Adipocyte (in vitro differentiated cells): ENCODE measurements at regions not wholly inside any gene's neighbourhood (a gene's known extent, or its start where the extent isn't known, plus 50 kb on each side); places are given as distances from the start of the nearest gene placed in this dataset.

Source experiments
- DNase-seq: peaks from one replicate; pipeline ENCODE4 v3.0.0-alpha.2; 2015; ENCODE audit warnings: low read depth
- H3K27me3 ChIP-seq: replicated peaks from 2 replicates; pipeline ENCODE4 v1.7.0; 2013; ENCODE audit warnings: mild to moderate bottlenecking, low read length, moderate library complexity; ENCODE audit not compliant: control insufficient read depth, insufficient read depth
- H3K36me3 ChIP-seq: 2 replicates; pipeline ENCODE4 v1.7.0; 2013; ENCODE audit warnings: low read length, mild to moderate bottlenecking, moderate library complexity; ENCODE audit not compliant: control insufficient read depth, insufficient read depth, severe bottlenecking
- H3K4me1 ChIP-seq: 2 replicates; pipeline ENCODE4 v1.7.0; 2013; ENCODE audit warnings: mild to moderate bottlenecking, low read length, moderate library complexity; ENCODE audit not compliant: control insufficient read depth, insufficient read depth
- H3K4me3 ChIP-seq: 2 replicates; pipeline ENCODE4 v1.7.0; 2013; ENCODE audit warnings: mild to moderate bottlenecking, low read length, moderate library complexity
- H3K9ac ChIP-seq: 2 replicates; pipeline ENCODE4 v1.7.0; 2013; ENCODE audit warnings: mild to moderate bottlenecking, low read length, moderate library complexity
- H3K9me3 ChIP-seq: 2 replicates; pipeline ENCODE4 v1.7.0; 2013; ENCODE audit warnings: mild to moderate bottlenecking, low read length, moderate library complexity; ENCODE audit not compliant: control insufficient read depth

DNA sequence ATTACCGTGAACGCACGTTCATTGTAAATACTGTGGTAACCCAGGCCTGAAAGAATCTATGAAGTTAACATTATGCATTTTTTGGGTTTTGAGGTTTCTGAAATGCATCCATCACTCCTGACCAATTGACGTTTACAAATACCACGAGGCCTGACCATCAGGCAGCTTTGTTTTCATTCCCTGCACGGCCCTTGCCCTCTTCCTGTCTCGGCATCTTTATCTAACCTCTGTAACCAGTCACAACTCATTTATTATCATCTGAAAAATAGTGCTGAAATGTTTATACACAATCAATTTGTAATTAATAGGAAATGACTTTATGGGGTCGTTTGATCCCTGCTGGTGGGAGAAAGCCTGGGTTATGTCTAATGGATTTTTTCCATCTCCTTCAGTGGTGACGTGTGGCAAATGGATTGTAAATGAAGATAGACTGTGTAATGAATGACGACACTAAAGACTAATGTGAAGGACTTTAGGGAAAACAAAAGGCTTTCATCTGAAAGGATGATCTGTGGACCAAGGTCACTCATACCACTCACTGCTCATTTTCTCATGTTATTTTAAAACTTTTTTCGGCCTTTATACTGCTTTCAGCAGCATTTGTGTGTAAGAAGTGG lies 102.7 kb upstream of the SORBS2 start:
- H3K9ac ChIP-seq: no peak overlapping the region
- peaks cover 9% of the 10 kb centered on the region for H3K4me1 ChIP-seq
- no peak overlapping the region for H3K4me3 ChIP-seq
- H3K9me3 ChIP-seq: no peaks in the 10 kb centered on the region
- peaks cover 3% of the 10 kb centered on the region for H3K27me3 ChIP-seq
- H3K36me3 ChIP-seq: no peaks in the 10 kb centered on the region
- DNase-seq: no peak

DNA sequence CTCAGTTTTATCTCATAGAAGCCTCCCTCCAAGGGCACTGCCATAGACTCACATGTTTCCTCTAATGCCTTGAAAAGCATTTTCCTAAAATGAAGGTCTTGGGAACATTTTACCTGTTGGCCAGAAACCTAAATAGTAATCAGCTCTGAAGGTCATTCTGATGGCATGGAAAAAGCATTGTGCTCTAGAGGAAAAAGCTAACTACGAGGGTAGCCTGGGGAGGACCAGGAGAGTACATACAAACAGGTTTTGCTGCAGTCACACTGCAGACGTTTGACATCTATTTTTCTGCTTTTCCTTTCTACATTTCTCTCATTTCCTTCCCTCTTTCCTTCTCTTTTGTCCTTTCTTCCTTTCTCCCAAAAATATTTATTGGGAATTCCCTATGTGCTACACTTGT lies 103.3 kb upstream of the SORBS2 start:
- H3K27me3 ChIP-seq: peaks cover 3% of the 10 kb centered on the region
- peaks cover 9% of the 10 kb centered on the region for H3K4me1 ChIP-seq
- no peak overlapping the region for H3K4me3 ChIP-seq
- H3K9me3 ChIP-seq: no peaks in the 10 kb centered on the region
- H3K36me3 ChIP-seq: no peaks in the 10 kb centered on the region
- no peak overlapping the region for H3K9ac ChIP-seq
- no peak for DNase-seq

DNA sequence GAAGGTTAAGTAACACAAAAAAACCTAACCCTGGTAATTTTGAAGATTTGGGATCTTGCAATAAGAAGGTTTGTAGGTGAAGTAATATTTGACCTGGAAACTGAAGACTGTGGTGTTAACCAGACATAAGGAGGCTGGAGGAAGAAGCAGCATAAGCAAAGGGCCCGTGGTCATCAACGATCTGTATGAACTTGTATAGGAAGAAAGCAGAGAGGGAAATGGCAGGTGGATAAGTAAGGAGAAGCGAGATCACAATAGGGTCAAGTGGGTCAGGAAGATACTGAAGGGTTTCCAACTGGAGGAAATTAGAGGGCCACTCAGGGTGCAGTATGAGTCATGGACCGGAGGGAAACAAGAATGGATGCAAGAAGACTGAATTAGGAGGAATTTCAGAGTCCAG lies 103.8 kb upstream of the SORBS2 start:
- H3K4me1 ChIP-seq: peaks cover 9% of the 10 kb centered on the region
- no peak for DNase-seq
- no peaks in the 10 kb centered on the region for H3K36me3 ChIP-seq
- H3K9me3 ChIP-seq: no peaks in the 10 kb centered on the region
- peaks cover 3% of the 10 kb centered on the region for H3K27me3 ChIP-seq
- no peak overlapping the region for H3K4me3 ChIP-seq
- H3K9ac ChIP-seq: no peak overlapping the region

DNA sequence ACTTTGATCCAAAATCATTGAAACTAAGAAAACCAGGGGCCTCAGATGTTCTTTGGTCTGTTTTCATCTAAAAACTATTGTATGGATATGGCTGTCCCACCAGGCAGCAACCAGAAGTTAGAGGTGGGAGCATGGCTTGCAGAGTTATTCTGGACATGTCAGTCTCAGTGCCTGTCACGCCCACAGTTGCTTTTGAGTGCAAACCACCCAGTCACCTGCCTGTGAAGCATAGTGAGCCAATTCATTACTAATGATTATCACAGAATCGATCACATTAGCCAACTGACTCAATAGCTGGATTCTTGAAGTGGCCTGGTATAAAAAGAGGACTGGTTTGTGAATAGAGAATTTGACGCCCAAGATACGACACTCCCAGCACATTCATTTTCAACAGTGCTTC lies 104.2 kb upstream of the SORBS2 start:
- Histone ChIP-seq H3K27me3 (peaks cover 3% of the 10 kb centered on the region), H3K9ac (no peak overlapping the region), H3K4me3 (no peak overlapping the region), H3K36me3 (no peaks in the 10 kb centered on the region), H3K9me3 (no peaks in the 10 kb centered on the region), H3K4me1 (peaks cover 9% of the 10 kb centered on the region)
- DNase-seq: no peak

DNA sequence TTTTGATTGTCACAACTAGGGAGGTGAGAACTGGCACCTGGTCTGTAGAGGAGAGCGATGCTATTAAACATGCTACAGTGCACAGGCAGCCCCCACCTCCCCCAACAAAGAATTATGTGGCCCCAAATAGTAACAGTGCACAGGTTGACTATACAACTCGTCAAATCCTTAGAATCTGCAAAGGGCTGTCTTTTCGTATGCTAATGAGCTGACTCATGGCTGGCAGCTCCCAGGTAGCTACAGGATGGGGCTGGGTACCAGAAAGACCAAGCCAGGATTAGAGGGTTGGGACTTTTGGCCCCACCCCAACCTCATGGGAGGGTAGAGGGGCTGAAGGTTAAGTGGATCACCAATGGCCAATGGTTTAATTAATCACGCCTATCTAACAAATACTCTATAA lies 104.7 kb upstream of the SORBS2 start:
- Histone ChIP-seq H3K4me3 (no peak overlapping the region), H3K27me3 (peaks cover 3% of the 10 kb centered on the region), H3K9ac (no peak overlapping the region), H3K9me3 (no peaks in the 10 kb centered on the region), H3K4me1 (peaks cover 9% of the 10 kb centered on the region), H3K36me3 (no peaks in the 10 kb centered on the region)
- DNase-seq: no peak

DNA sequence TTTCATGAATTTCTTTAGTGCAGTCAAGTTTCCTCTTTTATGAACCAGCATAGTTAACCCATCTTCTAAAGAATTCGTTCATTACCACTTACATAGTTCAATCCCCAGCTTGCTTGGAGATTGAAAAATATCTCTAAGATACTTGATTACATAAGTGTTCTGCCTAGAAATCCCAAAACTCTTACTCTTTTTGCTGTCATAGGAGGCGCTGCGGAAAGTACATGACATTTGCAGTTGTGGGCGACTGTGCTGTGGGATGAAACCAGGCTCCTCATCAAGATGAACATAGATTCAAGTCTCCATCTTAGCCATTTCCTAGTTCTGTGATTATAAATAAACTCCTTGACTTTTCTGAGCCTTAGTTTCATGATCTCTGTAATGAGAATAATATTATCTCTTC lies 107.1 kb upstream of the SORBS2 start:
- H3K9me3 ChIP-seq: no peaks in the 10 kb centered on the region
- no peaks in the 10 kb centered on the region for H3K36me3 ChIP-seq
- peaks cover 5% of the 10 kb centered on the region for H3K4me1 ChIP-seq
- no peak overlapping the region for H3K9ac ChIP-seq
- H3K27me3 ChIP-seq: peaks cover 3% of the 10 kb centered on the region
- no peak for DNase-seq
- H3K4me3 ChIP-seq: no peak overlapping the region

DNA sequence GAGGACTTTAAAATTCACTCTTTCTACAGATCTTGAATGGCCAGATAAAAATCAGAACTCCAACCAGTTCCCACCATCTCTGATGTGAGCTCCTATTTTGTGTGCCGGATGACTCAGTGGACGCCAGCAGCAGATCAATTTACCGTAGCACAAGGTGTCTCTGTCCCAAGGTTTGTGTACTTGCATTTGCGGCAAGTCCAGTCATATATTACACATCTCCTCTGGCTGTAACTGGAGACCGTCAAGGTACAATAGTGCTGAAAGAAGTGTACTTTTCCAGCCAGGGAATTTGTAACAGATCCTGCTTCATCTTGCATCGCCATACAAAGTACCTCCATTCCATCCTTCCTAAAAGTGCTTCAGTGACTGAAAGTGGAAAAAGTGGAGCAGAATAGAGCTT lies 108.2 kb upstream of the SORBS2 start:
- H3K9ac ChIP-seq: no peak overlapping the region
- peaks cover 3% of the 10 kb centered on the region for H3K27me3 ChIP-seq
- no peak overlapping the region for H3K4me3 ChIP-seq
- no peak for DNase-seq
- H3K36me3 ChIP-seq: no peaks in the 10 kb centered on the region
- H3K4me1 ChIP-seq: peaks cover 5% of the 10 kb centered on the region
- H3K9me3 ChIP-seq: no peaks in the 10 kb centered on the region

DNA sequence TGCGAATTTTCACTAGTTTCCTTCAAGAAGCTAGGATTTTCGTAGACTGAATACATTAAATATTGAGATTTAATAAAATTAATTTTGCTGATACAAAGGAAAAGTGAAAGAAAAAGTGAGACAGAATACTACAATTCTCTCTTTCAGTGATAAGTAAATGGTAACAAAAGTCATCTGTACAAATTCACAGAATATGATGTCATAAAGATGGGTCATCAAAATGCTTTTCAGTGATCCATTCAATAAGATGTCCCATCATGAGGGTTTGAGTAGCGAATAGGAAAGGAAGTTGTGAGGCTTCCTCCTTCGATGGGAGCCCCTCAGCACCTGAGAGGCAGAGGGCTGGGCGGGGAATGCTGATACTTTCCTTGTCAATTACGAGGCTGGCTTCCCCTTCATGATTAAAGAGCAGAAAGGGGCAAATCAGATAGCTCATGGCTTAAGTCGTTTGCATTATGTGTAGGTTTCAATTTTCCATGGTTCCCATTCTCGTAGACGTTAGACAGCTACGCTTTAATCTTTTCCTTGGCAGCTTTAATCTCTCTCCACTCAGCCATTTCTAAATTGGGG lies 108.8 kb upstream of the SORBS2 start:
- H3K4me1 ChIP-seq: peaks cover 5% of the 10 kb centered on the region
- peaks cover 3% of the 10 kb centered on the region for H3K27me3 ChIP-seq
- no peak overlapping the region for H3K9ac ChIP-seq
- no peaks in the 10 kb centered on the region for H3K9me3 ChIP-seq
- H3K4me3 ChIP-seq: no peak overlapping the region
- no peak for DNase-seq
- no peaks in the 10 kb centered on the region for H3K36me3 ChIP-seq

DNA sequence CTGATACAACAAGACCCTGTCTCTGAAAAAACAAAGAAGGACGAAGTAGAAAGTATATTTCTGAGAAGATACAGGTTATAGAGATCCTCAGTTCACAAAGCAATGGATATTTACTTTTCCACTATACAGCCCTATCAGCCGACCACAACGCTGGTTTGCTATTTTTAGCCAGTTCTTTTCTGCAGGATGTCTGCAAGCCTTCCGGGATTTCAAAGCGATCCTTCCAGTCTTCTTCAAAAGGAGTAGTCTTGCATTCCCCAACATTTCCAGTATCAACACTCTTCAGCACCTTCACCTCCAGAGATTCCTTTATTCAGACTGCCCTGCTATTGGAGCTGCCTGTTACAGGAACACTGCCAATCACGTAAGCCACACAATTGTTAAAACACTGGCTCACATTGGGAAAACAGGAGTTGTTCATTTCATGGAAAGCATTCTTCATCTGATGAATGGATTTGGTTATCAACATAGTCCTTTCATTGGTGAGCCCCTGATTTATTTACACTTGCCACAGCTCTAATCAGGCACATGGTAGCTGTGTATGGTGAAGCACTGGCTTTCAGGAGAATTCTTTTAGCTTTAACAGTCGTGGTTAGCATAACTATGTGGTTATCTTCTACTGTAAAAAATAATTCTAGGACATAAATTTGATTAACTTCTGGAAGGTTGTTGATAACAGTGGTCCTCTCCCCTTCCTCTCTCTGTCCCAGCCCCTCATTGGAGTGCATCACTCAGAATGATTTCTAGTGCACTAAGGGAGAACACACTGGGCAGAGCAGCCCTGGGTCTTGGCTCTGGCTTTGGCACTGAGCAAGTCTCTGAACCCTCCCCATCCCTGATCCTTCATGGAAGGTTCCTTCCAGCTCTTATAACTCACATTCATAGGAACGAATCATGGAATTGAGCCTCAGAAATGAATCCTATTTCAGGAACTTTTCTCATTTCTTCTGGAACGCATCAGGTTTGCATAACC lies 109.9 kb upstream of the SORBS2 start:
- Histone ChIP-seq H3K27me3 (peaks cover 3% of the 10 kb centered on the region), H3K9me3 (no peaks in the 10 kb centered on the region), H3K4me3 (no peak overlapping the region), H3K36me3 (no peaks in the 10 kb centered on the region), H3K4me1 (peaks cover 5% of the 10 kb centered on the region), H3K9ac (no peak overlapping the region)
- DNase-seq: peak; percentile 14

DNA sequence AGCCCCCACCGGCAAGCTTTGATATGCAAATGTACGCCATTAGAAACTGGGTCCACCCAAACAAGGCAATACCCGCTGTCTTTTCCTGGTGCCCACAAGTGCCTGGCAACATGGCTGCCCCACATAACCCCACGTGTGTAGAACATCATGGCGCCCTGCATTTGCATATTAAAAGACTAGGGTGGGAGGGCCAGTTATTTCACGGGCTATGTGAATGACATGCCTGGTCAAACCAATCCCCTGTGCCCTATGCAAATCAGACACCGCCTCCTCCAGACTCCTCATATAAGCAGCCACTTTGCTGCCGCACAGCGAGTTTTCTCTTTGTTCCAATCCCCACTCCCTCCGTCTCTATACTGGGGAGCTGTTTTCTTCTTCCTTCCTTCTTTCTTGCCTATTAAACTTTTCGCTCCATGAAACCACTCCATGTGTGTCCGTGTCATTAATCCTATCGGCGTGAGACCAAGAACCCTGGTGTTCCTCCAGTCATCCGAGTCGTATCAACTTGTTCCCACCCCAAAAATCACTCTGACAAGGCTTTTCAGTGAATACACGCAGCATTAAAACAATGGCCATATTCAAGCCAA lies 112.6 kb upstream of the SORBS2 start:
- H3K9me3 ChIP-seq: no peaks in the 10 kb centered on the region
- DNase-seq: no peak
- H3K4me3 ChIP-seq: no peak overlapping the region
- H3K36me3 ChIP-seq: no peaks in the 10 kb centered on the region
- no peak overlapping the region for H3K9ac ChIP-seq
- H3K4me1 ChIP-seq: peaks cover 5% of the 10 kb centered on the region
- H3K27me3 ChIP-seq: no peaks in the 10 kb centered on the region

DNA sequence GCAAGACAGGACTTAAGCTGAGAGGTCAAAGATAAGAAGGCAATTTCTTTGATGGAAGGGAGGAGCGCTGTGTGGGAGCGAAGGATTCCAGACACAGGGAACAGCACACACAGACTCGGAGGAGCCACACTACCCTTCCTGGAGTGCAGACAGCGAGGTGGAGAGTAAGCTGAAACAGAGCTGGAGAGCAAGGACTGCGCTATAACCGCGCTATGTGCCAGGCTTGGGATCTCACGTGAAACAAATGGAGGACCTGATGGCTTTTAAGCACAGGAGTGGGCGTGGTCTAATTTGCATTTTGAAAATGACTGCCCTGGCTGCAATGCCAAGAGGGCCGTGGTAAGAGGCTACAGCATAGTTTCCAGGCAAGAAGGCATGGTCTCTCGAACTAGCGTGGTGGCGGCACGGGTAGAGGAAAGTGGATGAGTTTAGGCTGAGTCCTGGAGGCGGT lies 113.9 kb upstream of the SORBS2 start:
- Histone ChIP-seq H3K27me3 (no peaks in the 10 kb centered on the region), H3K4me3 (no peak overlapping the region), H3K9me3 (no peaks in the 10 kb centered on the region), H3K9ac (no peak overlapping the region), H3K36me3 (no peaks in the 10 kb centered on the region), H3K4me1 (peaks cover 5% of the 10 kb centered on the region)
- DNase-seq: no peak
